ENCODE measurements at regions not wholly inside any gene's neighbourhood (a gene's known extent, or its start where the extent isn't known, plus 50 kb on each side); places are given as distances from the start of the nearest gene placed in this dataset.

DNA sequence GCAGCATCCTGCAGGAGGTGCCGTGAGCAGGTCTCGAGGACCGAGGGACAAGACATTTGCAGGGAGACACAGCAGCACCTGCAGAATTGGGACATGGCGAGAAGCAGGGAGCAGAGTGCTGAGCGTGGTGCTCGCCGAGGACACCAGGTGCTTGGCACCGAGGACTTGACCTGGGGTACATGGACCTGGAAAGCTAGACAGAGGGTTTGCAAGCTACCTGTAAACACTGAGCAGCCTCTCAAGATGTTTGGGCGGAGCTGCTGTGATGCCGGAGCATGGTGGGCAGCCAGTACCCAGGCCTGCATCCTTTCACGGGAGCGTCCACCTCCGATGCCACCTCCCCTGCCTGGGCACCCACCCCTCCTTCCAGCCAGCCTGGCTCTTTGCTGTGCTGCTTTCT is 773.2 kb downstream of the TBC1D22A start:
- DNase-seq (no peak), ATAC-seq (no peak)
- no peak overlapping the region for H3K9ac ChIP-seq (ENCODE audit: low read length)
- H3K9me2 ChIP-seq (replicated peaks; ENCODE audit: low read length): no peaks in the 10 kb centered on the region
- H4K20me1 ChIP-seq (ENCODE audit: low read length): no peaks in the 10 kb centered on the region
- TF ChIP-seq EZH2phosphoT487 (IDR thresholded peaks at IDR 0.05; ENCODE audit: borderline replicate concordance, low read length): no peak
- TF ChIP-seq, protein P1, sequence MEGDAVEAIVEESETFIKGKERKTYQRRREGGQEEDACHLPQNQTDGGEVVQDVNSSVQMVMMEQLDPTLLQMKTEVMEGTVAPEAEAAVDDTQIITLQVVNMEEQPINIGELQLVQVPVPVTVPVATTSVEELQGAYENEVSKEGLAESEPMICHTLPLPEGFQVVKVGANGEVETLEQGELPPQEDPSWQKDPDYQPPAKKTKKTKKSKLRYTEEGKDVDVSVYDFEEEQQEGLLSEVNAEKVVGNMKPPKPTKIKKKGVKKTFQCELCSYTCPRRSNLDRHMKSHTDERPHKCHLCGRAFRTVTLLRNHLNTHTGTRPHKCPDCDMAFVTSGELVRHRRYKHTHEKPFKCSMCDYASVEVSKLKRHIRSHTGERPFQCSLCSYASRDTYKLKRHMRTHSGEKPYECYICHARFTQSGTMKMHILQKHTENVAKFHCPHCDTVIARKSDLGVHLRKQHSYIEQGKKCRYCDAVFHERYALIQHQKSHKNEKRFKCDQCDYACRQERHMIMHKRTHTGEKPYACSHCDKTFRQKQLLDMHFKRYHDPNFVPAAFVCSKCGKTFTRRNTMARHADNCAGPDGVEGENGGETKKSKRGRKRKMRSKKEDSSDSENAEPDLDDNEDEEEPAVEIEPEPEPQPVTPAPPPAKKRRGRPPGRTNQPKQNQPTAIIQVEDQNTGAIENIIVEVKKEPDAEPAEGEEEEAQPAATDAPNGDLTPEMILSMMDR (conservative IDR thresholded peaks at IDR 0.05; ENCODE audit: low read depth, low read length): no peak
- no peak for TF ChIP-seq EZH2 (IDR thresholded peaks at IDR 0.05; ENCODE audit: low read length, unreplicated experiment)
- ChIA-PET CTCF (no interaction called here), POLR2A (ENCODE audit: unreplicated experiment) (no interaction called here)
- H3K9me3 ChIP-seq (ENCODE audit: low read length): no peaks in the 10 kb centered on the region
- no peaks in the 10 kb centered on the region for H3K79me2 ChIP-seq (ENCODE audit: low read length)
- no peak overlapping the region for H3K27ac ChIP-seq (ENCODE audit: low read length)
- no peak overlapping the region for H2AFZ ChIP-seq (ENCODE audit: low read length)
- peaks cover 12% of the 10 kb centered on the region for H3K27me3 ChIP-seq (ENCODE audit: low read length)
- H3F3A ChIP-seq (ENCODE audit: low read length, unreplicated experiment): no peaks in the 10 kb centered on the region
- H3K4me3 ChIP-seq (ENCODE audit: low read length): no peak overlapping the region
- H3K36me3 ChIP-seq (ENCODE audit: low read depth, low read length): no peaks in the 10 kb centered on the region
- H3K4me1 ChIP-seq (ENCODE audit: insufficient read depth, low read length): no peaks in the 10 kb centered on the region
- intact Hi-C loops (cut with micrococcal nuclease): no loop called here
- H3K4me2 ChIP-seq (ENCODE audit: low read length): no peak overlapping the region
- BruUV-seq (replicated peaks): no TSS peak

GRCh38 chr22:47534804-47535410 is 772.5 kb downstream of the TBC1D22A start:
- DNase-seq (no peak), ATAC-seq (no peak)
- no peaks in the 10 kb centered on the region for H3K79me2 ChIP-seq (ENCODE audit: low read length)
- H4K20me1 ChIP-seq (ENCODE audit: low read length): no peaks in the 10 kb centered on the region
- peaks cover 12% of the 10 kb centered on the region for H3K27me3 ChIP-seq (ENCODE audit: low read length)
- TF ChIP-seq EZH2 (IDR thresholded peaks at IDR 0.05; ENCODE audit: low read length, unreplicated experiment) (no peak), EZH2phosphoT487 (IDR thresholded peaks at IDR 0.05; ENCODE audit: borderline replicate concordance, low read length) (no peak)
- TF ChIP-seq, protein P1 (conservative IDR thresholded peaks at IDR 0.05; ENCODE audit: low read depth, low read length): no peak
- no peak overlapping the region for H3K9ac ChIP-seq (ENCODE audit: low read length)
- no peak overlapping the region for H3K27ac ChIP-seq (ENCODE audit: low read length)
- no peak overlapping the region for H2AFZ ChIP-seq (ENCODE audit: low read length)
- no TSS peak for BruUV-seq (replicated peaks)
- POLR2A ChIA-PET (ENCODE audit: unreplicated experiment): no interaction called here
- intact Hi-C loops (cut with micrococcal nuclease): no loop called here
- H3K4me2 ChIP-seq (ENCODE audit: low read length): no peak overlapping the region
- no peaks in the 10 kb centered on the region for H3K36me3 ChIP-seq (ENCODE audit: low read depth, low read length)
- no peaks in the 10 kb centered on the region for H3K9me3 ChIP-seq (ENCODE audit: low read length)
- H3K9me2 ChIP-seq (replicated peaks; ENCODE audit: low read length): no peaks in the 10 kb centered on the region
- CTCF ChIA-PET: no interaction called here
- H3K4me1 ChIP-seq (ENCODE audit: insufficient read depth, low read length): no peaks in the 10 kb centered on the region
- H3F3A ChIP-seq (ENCODE audit: low read length, unreplicated experiment): no peaks in the 10 kb centered on the region
- H3K4me3 ChIP-seq (ENCODE audit: low read length): no peak overlapping the region

- TF ChIP-seq, protein P1 (conservative IDR thresholded peaks at IDR 0.05; ENCODE audit: low read depth, low read length): no peak
- TF ChIP-seq EZH2 (IDR thresholded peaks at IDR 0.05; ENCODE audit: low read length, unreplicated experiment): no peak
- no peak for TF ChIP-seq EZH2phosphoT487 (IDR thresholded peaks at IDR 0.05; ENCODE audit: borderline replicate concordance, low read length)
- BruUV-seq (replicated peaks): no TSS peak
- no peaks in the 10 kb centered on the region for H4K20me1 ChIP-seq (ENCODE audit: low read length)
- no peak for ATAC-seq
- H3K4me3 ChIP-seq (ENCODE audit: low read length): no peak overlapping the region
- H3K9me2 ChIP-seq (replicated peaks; ENCODE audit: low read length): no peaks in the 10 kb centered on the region
- CTCF ChIA-PET: no interaction called here
- POLR2A ChIA-PET (ENCODE audit: unreplicated experiment): no interaction called here
- no peaks in the 10 kb centered on the region for H3K36me3 ChIP-seq (ENCODE audit: low read depth, low read length)
- no peaks in the 10 kb centered on the region for H3K9me3 ChIP-seq (ENCODE audit: low read length)
- no peaks in the 10 kb centered on the region for H3F3A ChIP-seq (ENCODE audit: low read length, unreplicated experiment)
- no peak overlapping the region for H3K9ac ChIP-seq (ENCODE audit: low read length)
- DNase-seq: no peak
- no peaks in the 10 kb centered on the region for H3K4me1 ChIP-seq (ENCODE audit: insufficient read depth, low read length)
- no peaks in the 10 kb centered on the region for H3K79me2 ChIP-seq (ENCODE audit: low read length)
- H3K27me3 ChIP-seq (ENCODE audit: low read length): peaks cover 18% of the 10 kb centered on the region
- no peak overlapping the region for H2AFZ ChIP-seq (ENCODE audit: low read length)
- no peak overlapping the region for H3K4me2 ChIP-seq (ENCODE audit: low read length)
- H3K27ac ChIP-seq (ENCODE audit: low read length): no peak overlapping the region
- intact Hi-C loops (cut with micrococcal nuclease): no loop called here
These were observed 771.7 kb downstream of the TBC1D22A start for GRCh38 chr22:47533961-47534803.

Data from PC-3 (cell line).